Left ventricle myocardium inferior (tissue), 1 donor: ENCODE measurements at regions not wholly inside any gene's neighbourhood (a gene's known extent, or its start where the extent isn't known, plus 50 kb on each side); places are given as distances from the start of the nearest gene placed in this dataset.

Source experiments
- DNase-seq: peaks from one replicate; pipeline ENCODE4 v3.0.0-alpha.2; 2020
- H3K27ac ChIP-seq: fragments of 200-600 bp; replicated peaks from 2 replicates; pipeline ENCODE4 v1.8.0; 2021
- H3K27me3 ChIP-seq: fragments of 200-600 bp; 2 replicates; pipeline ENCODE4 v1.8.0; 2021; ENCODE audit warnings: low read depth
- H3K36me3 ChIP-seq: fragments of 200-600 bp; 2 replicates; pipeline ENCODE4 v1.8.0; 2021
- H3K4me1 ChIP-seq: fragments of 200-600 bp; 2 replicates; pipeline ENCODE4 v1.8.0; 2021
- H3K4me3 ChIP-seq: fragments of 200-600 bp; 2 replicates; pipeline ENCODE4 v1.8.0; 2021; ENCODE audit warnings: mild to moderate bottlenecking, moderate library complexity
- H3K9me3 ChIP-seq: fragments of 200-600 bp; replicated peaks from 2 replicates; pipeline ENCODE4 v1.8.0; 2021
- CTCF ChIP-seq: fragments of 200-600 bp; IDR thresholded peaks from 2 replicates; pipeline ENCODE4 v1.8.0; 2021; ENCODE audit warnings: antibody characterized with exemption, mild to moderate bottlenecking, borderline replicate concordance
- intact Hi-C: fragments of 100-400 bp; cut with micrococcal nuclease; formaldehyde crosslinking; loops from one replicate; pipeline ENCODE4 v1.11.0; 2022
- donor health status: DM: no; HTN: yes; CAD: no; lungs with severe emphysema.

DNA sequence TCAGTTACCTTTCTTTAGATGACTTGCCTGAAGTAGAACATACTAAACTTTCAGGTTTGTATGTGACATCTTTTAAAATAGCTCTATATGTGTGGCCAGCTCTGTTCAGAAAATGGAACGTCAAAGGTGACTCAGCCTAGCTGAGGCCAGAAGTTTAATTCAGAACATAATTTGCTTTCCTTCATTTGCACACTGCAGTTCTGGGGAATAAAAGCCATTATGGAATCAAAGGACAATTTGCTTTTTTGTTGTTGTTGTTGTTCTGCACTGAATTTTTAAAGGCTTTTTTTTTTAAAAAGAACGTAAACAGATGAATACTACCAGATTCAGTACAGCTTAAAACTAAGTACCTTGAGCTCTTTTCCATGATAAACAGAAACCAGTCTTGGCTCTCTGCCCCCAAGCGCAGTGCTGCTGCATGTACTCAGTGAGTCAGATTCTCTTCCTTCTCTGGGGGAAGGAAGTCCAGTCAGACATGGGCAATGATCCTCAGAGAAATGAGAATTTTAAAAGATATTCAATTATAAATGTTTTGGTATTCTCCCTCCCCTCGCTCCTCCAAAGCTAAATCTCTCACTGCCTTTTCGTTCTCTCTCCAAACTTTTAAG is 644.2 kb downstream of the NOVA1 start:
- Histone ChIP-seq H3K36me3 (no peaks in the 10 kb centered on the region), H3K4me3 (no peak overlapping the region), H3K27me3 (no peaks in the 10 kb centered on the region), H3K9me3 (peaks cover 22% of the 10 kb centered on the region), H3K27ac (no peak overlapping the region), H3K4me1 (no peaks in the 10 kb centered on the region)
- intact Hi-C loops: no loop called here
- no peak for TF ChIP-seq CTCF
- no peak for DNase-seq

GRCh38 chr14:25945746-25946145 is 652.1 kb downstream of the NOVA1 start:
- TF ChIP-seq CTCF: no peak
- Histone ChIP-seq H3K9me3 (peaks cover 5% of the 10 kb centered on the region), H3K36me3 (no peaks in the 10 kb centered on the region), H3K4me1 (no peaks in the 10 kb centered on the region), H3K27ac (no peak overlapping the region), H3K4me3 (no peak overlapping the region), H3K27me3 (no peaks in the 10 kb centered on the region)
- DNase-seq: no peak
- intact Hi-C loops: no loop called here

GRCh38 chr14:25944020-25944419 is 653.8 kb downstream of the NOVA1 start:
- no peak overlapping the region for H3K4me3 ChIP-seq
- peaks cover 1% of the 10 kb centered on the region for H3K9me3 ChIP-seq
- no peak for DNase-seq
- no peak for TF ChIP-seq CTCF
- intact Hi-C loops: no loop called here
- H3K27ac ChIP-seq: no peak overlapping the region
- no peaks in the 10 kb centered on the region for H3K27me3 ChIP-seq
- H3K36me3 ChIP-seq: no peaks in the 10 kb centered on the region
- H3K4me1 ChIP-seq: no peaks in the 10 kb centered on the region

DNA sequence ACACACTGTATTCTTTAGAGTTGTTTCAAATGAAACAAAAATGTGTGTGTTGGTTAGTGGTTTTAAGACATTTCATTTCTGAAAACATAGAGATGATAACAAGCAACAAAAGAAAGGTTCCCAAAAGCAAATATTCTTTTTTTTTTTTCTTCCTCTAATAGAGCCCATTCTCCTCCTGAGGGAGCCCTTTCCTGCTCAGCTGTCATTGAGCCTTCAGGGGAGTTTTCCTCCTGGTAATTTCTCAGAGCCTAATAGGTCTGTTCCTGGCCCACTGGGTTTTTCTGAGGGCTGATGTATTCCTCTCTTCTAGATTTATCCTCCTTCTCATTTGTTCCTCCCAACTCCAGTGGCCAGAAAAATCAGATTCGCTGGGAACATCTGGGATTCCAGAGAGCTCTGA is 654.5 kb downstream of the NOVA1 start:
- H3K27me3 ChIP-seq: no peaks in the 10 kb centered on the region
- H3K4me3 ChIP-seq: no peak overlapping the region
- no peaks in the 10 kb centered on the region for H3K36me3 ChIP-seq
- no peaks in the 10 kb centered on the region for H3K4me1 ChIP-seq
- TF ChIP-seq CTCF: no peak
- H3K27ac ChIP-seq: no peak overlapping the region
- DNase-seq: no peak
- no peaks in the 10 kb centered on the region for H3K9me3 ChIP-seq
- intact Hi-C loops: no loop called here

GRCh38 chr14:25942090-25942489 is 655.7 kb downstream of the NOVA1 start:
- Histone ChIP-seq H3K27me3 (no peaks in the 10 kb centered on the region), H3K4me3 (no peak overlapping the region), H3K27ac (no peak overlapping the region), H3K4me1 (no peaks in the 10 kb centered on the region), H3K9me3 (no peaks in the 10 kb centered on the region), H3K36me3 (no peaks in the 10 kb centered on the region)
- intact Hi-C loops: no loop called here
- DNase-seq: no peak
- no peak for TF ChIP-seq CTCF
